ENCODE measurements at regions not wholly inside any gene's neighbourhood (a gene's known extent, or its start where the extent isn't known, plus 50 kb on each side); places are given as distances from the start of the nearest gene placed in this dataset.
"Not testable (repeated sequence)": the region's sequence is repeated elsewhere in the genome, so short reads cannot be mapped to it uniquely, and the experiment has no call there.

GRCh38 chr4:114121221-114121620, 141.8 kb upstream of the ARSJ start:
- DNase-seq (ENCODE audit: extremely low spot score): no peak
- POLR2A ChIA-PET: no interaction called here
- CTCF ChIA-PET: no interaction called here
- no peak for TF ChIP-seq CTCF (IDR thresholded peaks at IDR 0.05; ENCODE audit: control extremely low read depth, extremely low read depth, low read depth, missing control alignments)

GRCh38 chr4:114132199-114132598, 152.8 kb upstream of the ARSJ start:
- DNase-seq (ENCODE audit: extremely low spot score): no peak
- CTCF ChIA-PET: interaction anchor here (1.3 kb wide), 1 partner anchor 15 kb away, joined by 4 read pairs; no protein-coding TSS in a partner anchor
- TF ChIP-seq CTCF (IDR thresholded peaks at IDR 0.05; ENCODE audit: control extremely low read depth, extremely low read depth, low read depth, missing control alignments): no peak
- POLR2A ChIA-PET: no interaction called here

- no peak for TF ChIP-seq CTCF (IDR thresholded peaks at IDR 0.05; ENCODE audit: control extremely low read depth, extremely low read depth, low read depth, missing control alignments)
- POLR2A ChIA-PET: no interaction called here
- DNase-seq (ENCODE audit: extremely low spot score): no peak
Observed at GRCh38 chr4:114132830-114133229, 153.4 kb upstream of the ARSJ start.

GRCh38 chr4:114136069-114136468, 156.6 kb upstream of the ARSJ start:
- no peak for DNase-seq (ENCODE audit: extremely low spot score)
- POLR2A ChIA-PET: no interaction called here
- no peak for TF ChIP-seq CTCF (IDR thresholded peaks at IDR 0.05; ENCODE audit: control extremely low read depth, extremely low read depth, low read depth, missing control alignments)
- CTCF ChIA-PET: no interaction called here

More at GRCh38 chr4:114132830-114133229, 153.4 kb upstream of the ARSJ start:
- CTCF ChIA-PET: no interaction called here

GRCh38 chr4:114137984-114138383, 158.5 kb upstream of the ARSJ start:
- CTCF ChIA-PET: interaction anchor here (1.4 kb wide), 1 partner anchor 10 kb away, joined by 3 read pairs; no protein-coding TSS in a partner anchor

GRCh38 chr4:114146947-114147618, 167.6 kb upstream of the ARSJ start:
- CTCF ChIA-PET: interaction anchor here (1.2 to 2.0 kb wide), 3 partner anchors 8 to 16 kb away, joined by 3 to 7 read pairs (median 4); no protein-coding TSS in a partner anchor

More at GRCh38 chr4:114137984-114138383, 158.5 kb upstream of the ARSJ start:
- POLR2A ChIA-PET: no interaction called here
- no peak for DNase-seq (ENCODE audit: extremely low spot score)
- TF ChIP-seq CTCF (IDR thresholded peaks at IDR 0.05; ENCODE audit: control extremely low read depth, extremely low read depth, low read depth, missing control alignments): no peak

GRCh38 chr4:114147619-114148208, 168.3 kb upstream of the ARSJ start:
- POLR2A ChIA-PET; DNase-seq (ENCODE audit: extremely low spot score): not testable (repeated sequence)
- CTCF ChIA-PET: interaction anchor here (1.2 to 2.0 kb wide), 3 partner anchors 9 to 16 kb away, joined by 3 to 7 read pairs (median 4); no protein-coding TSS in a partner anchor

More at GRCh38 chr4:114146947-114147618, 167.6 kb upstream of the ARSJ start:
- POLR2A ChIA-PET: no interaction called here
- no peak for DNase-seq (ENCODE audit: extremely low spot score)
- no peak for TF ChIP-seq CTCF (IDR thresholded peaks at IDR 0.05; ENCODE audit: control extremely low read depth, extremely low read depth, low read depth, missing control alignments)

GRCh38 chr4:114148372-114149070, 169.1 kb upstream of the ARSJ start:
- CTCF ChIA-PET: interaction anchor here (1.2 to 2.0 kb wide), 3 partner anchors 9 to 17 kb away, joined by 3 to 7 read pairs (median 4); no protein-coding TSS in a partner anchor
- POLR2A ChIA-PET; DNase-seq (ENCODE audit: extremely low spot score): not testable (repeated sequence)
